ENCODE measurements at regions not wholly inside any gene's neighbourhood (a gene's known extent, or its start where the extent isn't known, plus 50 kb on each side); places are given as distances from the start of the nearest gene placed in this dataset.
A peak's percentile ranks its signal among the peaks of the same experiment; 100 is the strongest.

DNA sequence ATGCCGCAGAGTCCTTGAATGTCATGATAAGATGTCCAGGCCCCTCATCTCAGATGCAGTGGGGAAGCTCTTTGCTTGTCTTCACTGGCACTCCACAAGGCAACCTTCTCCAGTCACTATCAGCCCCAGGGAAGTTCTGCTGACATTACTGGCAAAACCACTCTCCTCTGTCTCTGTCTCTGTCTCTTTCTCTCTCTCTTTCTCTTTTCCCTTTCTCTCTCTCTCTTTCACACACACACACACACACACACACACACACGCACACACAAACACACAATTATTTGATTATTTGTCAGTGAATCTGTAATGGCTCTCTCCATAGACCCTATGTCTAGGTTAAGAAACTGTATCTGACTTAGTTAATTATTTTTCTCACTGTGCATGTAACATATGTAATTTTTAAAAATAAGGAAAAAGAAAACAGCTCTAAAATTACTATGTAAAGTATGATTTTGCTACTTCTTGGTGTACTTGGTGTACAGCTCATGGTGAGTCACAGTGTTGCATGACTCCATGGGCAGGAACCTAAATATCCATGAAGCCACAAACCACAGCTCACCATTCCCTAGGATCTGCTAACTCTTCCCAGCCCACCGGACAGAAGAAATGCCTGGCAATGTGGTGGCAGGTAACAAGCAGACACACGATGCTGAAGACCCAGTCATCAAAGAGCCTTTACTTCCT lies 594.9 kb upstream of the ID2 start:
- DNase-seq (ENCODE audit: extremely low read depth in 1 of 2, low read depth in 1 of 2), result no peak

DNA sequence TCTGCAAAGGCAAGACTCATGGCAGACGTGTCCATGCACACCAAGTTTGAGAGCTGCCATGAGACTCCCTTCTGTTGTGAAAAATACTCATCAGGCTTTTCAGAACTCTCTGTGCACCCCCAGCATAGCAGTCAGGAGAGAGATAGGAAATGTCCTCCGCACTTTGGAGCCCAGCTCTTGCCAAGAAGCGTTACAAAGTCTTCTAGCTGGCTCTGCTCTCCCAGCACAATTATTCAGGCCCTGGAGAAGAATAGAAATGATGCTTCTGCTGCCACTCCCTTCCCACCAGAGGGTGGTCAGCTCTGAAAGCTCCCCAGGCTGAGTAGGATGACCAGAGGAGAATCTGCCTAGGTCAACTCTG lies 594.4 kb upstream of the ID2 start:
- DNase-seq (ENCODE audit: extremely low read depth in 1 of 2, low read depth in 1 of 2), result no peak

DNA sequence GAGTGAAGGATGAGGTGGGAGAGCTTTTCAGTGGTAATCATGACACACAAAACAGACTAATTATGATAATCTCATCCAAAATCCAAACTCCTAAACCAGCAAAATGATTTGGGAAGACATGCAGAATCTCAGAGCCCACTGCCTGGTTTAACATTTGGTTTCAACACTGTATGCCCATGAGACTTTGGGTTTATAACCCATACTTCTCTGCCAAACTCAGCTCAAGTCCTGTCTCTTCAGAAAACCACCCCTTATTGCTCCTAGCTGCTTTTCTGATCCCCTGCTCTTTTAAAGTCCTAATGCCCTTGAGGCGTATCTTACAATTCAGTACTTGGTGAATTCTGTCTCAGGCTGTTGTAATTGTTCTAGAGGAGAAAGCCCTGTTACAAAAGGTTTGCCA lies 593.0 kb upstream of the ID2 start:
- DNase-seq (ENCODE audit: extremely low read depth in 1 of 2, low read depth in 1 of 2), result no peak

DNA sequence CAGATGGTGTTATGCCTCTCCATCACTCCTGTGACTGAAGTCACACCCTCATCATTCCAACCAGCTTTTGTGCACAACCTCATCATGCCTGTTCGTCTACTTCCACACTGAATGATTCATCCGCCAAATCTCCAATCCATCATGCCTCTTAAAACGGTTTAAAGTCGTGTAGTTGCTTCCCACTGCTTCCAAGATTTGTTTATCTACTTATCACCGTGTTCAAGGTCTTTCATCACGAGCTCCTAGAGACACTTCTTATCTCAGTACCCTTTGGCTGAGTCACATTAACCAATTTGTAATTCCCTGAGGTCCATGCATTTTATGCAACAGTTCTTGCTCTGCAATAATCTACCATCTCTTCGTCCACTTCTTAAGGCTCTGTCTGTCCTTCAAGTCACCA lies 592.3 kb upstream of the ID2 start:
- no peak for DNase-seq (ENCODE audit: extremely low read depth in 1 of 2, low read depth in 1 of 2)

DNA sequence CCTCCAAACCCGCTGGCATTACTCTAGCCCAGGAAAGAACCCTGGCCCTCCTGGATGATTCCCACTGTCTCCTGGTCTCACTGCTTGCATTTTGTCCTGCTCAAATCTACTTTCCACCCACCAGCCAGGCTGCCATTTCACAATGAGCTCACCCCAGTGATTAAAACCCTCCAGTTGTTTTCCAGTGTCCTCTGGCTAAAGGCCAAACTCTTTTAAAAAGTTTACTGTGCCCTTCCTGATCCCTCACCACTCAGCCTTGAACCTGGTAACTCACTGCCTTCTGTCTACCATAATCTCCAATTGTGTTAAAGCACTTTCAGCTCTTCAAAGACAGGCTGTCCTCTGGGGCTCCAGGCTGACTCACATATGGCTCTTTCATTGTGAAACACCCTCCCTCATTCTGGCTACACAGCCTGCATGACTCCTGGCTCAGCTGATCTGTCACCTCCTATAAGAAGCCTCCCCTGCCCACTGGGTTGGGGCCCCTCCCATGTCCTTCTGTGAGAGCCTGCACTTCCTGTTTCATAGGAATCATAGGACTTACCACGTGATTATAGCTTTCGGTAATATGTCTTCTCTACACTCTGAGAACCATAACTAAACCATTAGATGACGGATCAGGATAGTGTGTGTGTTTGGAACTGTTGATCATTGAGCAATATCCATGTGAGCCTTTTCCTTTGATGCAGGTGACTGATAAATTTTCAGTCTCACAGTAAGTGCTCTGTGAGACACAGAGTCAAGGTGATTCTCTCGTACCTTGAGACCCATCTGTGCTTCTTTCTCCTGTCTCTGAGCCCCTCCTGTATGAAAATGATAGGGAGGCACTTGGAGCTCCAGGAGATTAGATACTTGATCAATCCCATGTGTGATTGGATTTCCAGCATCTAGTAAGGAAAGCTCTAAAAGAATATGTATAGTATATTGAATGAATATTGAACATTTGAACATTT lies 590.8 kb upstream of the ID2 start:
- peak; percentile 34 to 71 for DNase-seq (ENCODE audit: extremely low read depth in 1 of 2, low read depth in 1 of 2)

DNA sequence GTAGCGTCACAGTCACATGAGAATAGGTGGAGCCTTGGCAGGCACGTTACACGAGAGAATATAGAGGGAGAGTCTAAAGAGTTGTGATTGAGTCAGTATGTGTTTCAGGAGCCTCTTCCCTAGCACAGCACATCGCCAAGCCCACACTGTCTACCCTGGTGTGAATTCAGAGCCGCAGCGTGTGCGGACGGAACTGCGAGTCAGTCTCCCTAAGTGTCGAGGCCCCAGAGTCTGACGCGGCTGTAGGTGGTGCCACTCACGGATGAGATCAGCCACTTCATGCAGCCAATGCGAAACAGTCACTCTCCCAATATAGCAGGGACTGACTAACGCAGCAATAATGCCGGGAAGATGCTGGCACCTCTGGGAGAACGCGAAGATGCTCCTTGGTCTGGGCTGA lies 587.3 kb upstream of the ID2 start:
- DNase-seq (ENCODE audit: extremely low read depth in 1 of 2, low read depth in 1 of 2), result no peak

DNA sequence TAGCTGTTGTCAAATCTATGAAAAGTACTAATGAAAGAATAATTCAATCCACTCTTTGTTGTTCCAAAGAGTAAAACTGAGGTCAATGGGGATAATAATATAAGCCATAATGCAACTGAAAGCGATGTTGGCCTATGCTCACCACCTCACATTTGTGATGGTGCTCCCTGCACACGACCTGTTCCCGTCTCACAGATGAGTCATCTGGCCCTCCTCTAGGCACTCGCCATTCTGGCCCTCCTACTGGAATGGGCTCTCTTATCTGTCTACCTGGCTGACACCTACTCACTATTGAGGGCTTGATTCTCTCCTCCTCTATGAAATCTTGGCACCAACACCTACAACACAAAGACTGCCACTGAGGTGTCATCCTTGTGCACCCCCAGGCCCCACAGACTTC lies 585.9 kb upstream of the ID2 start:
- DNase-seq (ENCODE audit: extremely low read depth in 1 of 2, low read depth in 1 of 2), result no peak

DNA sequence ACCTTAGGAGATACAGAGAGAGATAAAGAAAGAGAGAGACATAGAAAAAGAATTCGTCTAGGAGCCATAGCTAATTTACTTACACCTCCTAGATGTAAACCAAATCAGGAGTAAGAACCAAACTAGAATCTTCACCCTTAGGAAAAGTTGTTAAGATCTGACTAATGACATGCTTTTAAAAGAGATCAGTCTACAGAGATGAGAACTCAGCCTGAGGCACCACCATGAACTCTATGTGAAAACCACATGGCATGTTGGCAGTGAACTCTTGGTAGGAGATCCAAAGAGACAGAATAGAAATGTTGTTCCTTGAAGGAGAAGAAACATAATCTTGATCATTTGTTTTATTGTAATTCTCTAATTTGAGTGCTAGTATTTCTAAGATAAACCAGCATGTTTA lies 585.4 kb upstream of the ID2 start:
- no peak for DNase-seq (ENCODE audit: extremely low read depth in 1 of 2, low read depth in 1 of 2)

DNA sequence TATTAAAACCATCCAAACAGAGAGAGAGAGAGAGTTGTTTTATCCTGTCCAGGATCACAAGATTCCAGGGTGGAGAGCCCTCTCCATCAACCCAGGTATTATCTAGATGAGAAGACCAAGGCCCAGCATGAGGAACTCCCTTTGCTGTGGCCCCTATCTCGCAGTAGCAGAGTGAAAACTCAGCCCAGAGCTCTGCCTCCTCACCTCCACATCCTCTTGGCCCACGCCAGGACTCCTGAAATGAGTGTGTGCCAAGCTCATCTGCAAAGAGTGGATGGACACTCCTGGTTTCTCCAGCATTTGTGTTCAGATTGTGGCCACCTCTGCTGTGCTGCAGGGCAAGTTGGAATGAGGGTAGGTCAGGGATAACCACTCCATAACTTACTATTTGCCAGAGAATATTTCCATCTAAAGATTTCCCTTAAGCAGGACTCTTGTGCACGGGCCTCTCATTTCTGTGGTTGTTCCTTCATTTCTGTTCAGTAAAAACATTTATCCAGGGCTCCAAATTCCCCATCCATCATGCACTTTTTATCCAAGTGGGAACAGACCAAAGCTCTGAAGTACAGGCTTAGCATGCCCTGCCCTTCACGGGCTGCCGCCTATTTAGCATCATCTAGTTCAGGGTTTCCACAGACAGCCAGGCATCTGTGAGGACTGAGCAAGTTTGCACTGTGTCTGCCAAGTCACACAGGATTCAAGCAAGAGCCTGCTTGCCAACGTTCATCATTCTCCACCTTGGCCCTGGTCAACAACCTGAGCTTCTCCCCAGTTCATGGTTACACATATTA lies 583.2 kb upstream of the ID2 start:
- no peak for DNase-seq (ENCODE audit: extremely low read depth in 1 of 2, low read depth in 1 of 2)

DNA sequence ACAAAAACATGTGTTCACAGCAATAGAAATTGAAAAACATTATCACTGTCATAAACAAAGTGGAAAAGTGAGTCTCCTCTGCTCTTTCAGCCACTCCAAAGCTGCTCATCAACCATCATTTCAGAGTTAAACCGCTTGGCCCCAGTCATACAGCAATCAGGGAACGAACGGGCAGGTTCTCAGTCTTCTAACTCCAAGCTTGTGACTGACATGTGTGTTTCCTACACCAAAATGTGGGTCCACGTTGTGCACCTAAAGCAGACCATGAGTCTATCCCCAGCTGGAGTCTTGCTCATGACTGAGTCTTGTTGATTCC lies 582.6 kb upstream of the ID2 start:
- DNase-seq (ENCODE audit: extremely low read depth in 1 of 2, low read depth in 1 of 2), result no peak

DNA sequence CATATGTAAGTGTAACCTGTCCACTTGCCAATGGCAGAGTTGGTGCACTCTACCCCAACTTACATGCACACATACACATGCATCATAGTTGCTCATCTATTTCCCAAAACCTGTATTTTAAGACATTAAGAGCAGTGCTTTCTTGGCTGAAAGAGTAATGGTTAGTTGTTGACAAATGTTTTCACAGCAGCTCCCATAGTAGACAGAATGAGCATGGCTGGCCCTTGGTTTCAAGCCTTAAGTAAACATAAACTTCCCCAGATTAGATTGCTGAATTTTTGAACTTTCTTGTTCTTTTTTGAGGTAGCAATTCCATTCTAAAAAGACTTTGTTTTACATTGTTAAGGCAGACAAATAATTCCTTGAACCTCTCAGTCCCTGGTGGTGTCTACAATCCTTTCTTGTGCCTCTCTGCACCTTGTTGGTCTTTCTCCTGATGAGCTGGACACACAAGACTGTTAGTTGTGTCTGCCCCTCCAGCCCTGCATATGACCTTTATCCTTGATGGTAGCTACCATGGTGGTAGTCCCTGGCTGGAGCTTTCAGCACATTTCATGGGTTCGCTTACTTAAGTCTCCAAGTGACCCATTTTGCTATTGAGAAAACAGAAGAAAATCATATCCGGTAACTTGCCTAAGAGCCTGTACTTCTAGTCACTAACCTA lies 580.1 kb upstream of the ID2 start:
- no peak for DNase-seq (ENCODE audit: extremely low read depth in 1 of 2, low read depth in 1 of 2)

DNA sequence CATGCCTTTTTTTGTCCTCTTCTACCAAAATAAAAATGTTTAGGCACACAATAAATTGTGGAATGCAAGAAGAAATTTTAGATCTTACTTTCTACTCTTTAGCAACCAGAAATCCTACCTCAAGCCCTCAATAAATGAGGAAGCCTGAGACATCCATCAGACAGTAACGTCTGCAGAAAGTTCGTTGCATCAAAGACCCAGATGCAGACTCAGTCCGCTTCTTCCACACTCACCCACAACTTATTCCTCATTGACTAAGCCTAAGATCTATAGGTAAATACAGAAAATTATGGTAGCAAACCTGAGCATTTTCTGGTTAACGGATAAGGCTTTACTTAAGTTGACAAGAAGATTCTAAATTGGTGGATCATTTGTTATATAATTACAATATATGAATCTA lies 579.4 kb upstream of the ID2 start:
- no peak for DNase-seq (ENCODE audit: extremely low read depth in 1 of 2, low read depth in 1 of 2)

DNA sequence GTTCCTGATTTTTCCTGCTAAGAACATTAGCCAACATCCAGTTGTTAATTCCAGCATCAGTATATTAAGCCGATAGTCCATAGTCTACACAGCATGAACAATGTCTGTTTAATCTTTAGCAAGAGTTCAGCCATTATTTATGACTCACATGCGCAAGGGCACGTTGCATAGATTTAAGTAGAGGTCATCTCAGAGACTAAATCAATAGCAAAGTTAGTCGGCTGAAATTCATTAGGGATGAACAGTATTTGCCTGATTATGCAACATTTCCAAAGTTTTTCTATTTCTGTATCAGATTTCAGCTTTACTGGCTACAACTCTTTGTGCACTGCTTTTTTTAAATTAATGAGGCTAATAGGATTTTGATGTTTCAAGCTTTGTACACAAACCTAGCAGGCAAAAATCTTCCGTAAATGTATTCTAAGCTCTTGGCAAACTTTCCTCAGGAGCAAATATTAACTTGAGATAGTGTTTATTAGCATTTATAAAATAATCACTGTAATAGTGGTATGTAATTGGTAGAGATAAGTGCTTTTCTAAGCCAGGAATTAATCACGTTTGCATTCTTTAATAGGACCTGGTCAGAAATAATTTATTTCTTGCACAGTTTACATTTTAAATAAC lies 578.7 kb upstream of the ID2 start:
- DNase-seq (ENCODE audit: extremely low read depth in 1 of 2, low read depth in 1 of 2), result no peak

DNA sequence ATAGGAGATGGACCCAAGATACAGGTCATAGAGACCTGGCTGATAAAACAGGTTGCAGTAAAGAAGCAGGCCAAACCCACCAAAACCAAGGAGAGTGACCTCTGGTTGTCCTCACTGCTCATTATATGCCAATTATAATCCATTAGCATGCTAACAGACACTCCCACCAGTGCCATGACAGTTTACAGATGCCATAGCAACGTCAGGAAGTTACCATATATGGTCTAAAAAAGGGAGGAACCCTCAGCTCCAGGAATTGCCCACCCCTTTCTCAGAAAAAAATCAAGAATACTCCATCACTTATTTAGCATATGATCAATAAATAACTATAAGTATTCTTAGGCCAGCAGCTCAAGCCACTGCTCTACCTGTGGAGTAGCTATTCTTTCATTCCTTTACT lies 574.7 kb upstream of the ID2 start:
- DNase-seq (ENCODE audit: extremely low read depth in 1 of 2, low read depth in 1 of 2), result no peak

DNA sequence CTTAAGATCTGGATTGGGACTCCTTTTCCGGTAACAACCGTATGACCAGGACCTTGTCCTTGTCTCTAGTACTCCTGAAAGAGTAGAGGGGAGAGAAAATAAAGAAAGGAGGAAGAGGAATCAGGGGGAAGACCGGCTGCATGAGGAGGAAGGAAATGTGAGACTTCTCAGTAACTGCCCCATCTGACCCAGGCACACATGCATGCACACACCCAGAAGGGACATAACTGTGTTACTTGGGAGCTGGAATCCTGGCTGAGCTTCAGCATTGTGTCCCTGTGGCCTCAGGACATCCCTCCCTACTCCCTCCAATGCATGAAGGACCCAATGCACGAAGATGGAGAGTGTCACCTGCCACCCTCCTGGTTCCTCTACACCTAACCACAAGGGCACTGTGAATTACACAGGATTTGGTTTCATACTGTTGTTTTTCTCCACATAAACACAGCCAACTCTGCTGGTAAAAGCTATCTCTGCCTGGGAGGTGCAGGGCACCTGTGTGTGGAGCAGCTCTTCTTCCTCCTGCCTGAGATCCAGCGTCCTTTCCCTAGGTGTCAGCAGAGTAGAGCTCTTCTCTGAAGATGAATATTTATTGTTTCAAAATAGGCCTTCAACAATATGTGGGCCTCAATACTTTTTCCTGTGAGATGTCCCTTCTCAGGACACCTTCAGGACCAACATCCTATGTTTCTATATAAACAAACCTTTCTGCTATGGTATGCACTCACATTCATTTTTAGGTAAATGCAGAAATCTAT lies 574.1 kb upstream of the ID2 start:
- no peak for DNase-seq (ENCODE audit: extremely low read depth in 1 of 2, low read depth in 1 of 2)

DNA sequence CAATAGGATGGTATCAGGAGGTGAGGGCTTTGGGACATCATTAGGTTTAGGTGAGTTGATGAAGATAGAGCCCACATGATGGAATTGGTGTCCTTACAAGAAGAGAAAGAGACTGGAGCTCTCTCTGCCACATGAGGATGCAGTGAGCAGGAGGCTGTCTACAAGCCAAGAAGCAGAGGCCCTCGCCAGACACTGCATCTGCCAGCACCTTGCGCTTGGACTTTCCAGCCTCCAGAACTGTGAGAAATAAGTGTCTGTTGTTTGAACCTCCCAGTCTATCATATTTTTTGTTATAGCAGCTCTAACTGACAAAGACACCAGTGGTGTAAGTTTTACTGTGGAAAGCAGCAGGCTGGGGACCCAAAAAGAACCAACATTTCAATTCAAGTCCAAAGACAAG lies 571.1 kb upstream of the ID2 start:
- no peak for DNase-seq (ENCODE audit: extremely low read depth in 1 of 2, low read depth in 1 of 2)

DNA sequence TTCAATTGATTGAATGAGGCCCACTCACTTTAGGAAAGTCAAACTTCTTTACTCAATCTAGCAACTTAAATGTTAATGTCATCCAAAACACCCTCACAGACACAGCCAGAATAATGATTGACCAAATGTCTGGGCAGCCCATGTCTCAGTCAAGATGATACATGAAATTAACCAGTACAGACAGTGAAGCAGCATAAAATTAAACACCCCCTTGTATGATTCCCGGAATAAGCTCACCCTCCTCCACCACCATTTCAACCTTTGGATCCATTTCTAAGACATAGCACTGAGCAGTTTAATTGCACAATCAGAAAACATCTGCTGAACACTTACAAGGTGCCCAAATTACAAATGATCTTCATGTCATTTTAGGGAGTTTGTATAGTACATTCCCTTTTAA lies 570.7 kb upstream of the ID2 start:
- no peak for DNase-seq (ENCODE audit: extremely low read depth in 1 of 2, low read depth in 1 of 2)

DNA sequence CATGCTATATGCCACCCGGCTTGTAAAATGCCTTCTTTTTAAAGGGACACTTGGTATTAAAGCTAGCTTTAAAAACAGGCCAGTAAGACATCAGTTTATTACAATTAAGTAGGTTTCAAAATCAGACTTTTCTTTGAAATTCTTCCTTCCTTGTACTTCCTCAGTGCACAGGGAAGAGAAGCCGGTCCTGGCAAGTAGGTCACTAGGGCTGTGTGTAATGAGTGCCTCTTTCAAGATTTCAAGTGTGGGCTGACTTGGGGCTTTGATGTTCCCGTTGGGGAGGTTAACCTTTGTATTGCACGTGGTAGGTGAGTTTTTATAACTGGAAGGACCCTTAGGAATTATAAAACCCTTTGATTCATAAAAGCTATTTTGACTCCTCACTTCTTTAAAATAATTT lies 566.4 kb upstream of the ID2 start:
- no peak for DNase-seq (ENCODE audit: extremely low read depth in 1 of 2, low read depth in 1 of 2)

DNA sequence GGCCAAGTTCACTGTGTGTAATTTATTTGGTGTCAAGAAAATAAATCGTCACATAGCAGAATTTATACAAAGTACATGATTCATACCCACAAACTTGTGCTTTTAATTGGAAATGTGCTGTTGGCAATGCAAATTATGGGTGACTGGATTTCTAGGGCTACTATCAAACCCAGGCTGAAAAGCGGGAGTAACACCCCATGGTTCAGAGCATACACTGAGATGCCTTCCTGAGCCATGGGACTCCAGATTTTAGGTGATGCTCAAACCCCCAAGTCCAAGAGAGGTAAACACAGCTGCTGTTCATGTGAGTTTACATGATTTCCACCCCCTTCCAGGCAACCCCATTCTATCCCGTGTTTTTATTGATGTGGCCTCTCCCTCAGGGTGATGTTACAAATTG lies 565.9 kb upstream of the ID2 start:
- DNase-seq (ENCODE audit: extremely low read depth in 1 of 2, low read depth in 1 of 2), result no peak

DNA sequence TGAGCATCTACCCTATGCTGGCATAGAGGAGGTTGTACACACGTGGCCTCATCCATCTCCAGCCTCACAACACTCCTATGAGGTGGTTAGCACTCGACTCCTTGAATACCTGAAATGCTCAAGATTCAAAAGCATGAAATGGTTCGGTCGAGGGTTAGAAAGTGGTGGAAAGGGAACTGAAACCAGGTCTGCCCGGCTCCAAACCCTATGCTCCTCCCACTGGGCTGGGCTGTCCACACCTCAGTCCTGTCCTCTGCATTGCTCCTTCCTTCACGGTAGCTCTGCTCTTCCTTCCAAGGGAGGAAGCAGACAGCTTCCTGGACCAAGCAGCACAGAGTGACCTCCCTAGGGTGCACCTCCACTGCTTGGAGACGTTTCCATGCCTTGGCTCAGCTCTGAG lies 565.2 kb upstream of the ID2 start:
- no peak for DNase-seq (ENCODE audit: extremely low read depth in 1 of 2, low read depth in 1 of 2)
